ENCODE measurements at regions not wholly inside any gene's neighbourhood (a gene's known extent, or its start where the extent isn't known, plus 50 kb on each side); places are given as distances from the start of the nearest gene placed in this dataset.

- Histone ChIP-seq H3K36me3 (no peaks in the 10 kb centered on the region), H3K4me3 (no peak overlapping the region), H3K9me3 (peaks cover 0 to 6% (median 2%) of the 10 kb centered on the region in 8 donors), H3K27ac (no peak overlapping the region), H3K27me3 (replicated peaks in 1 of 7) (no peaks in the 10 kb centered on the region), H3K4me1 (no peaks in the 10 kb centered on the region)
- no peak for DNase-seq
- intact Hi-C loops (cut with DNase I; ENCODE audit: low total_unique reads) = no loop called here
- WGBS, 5 donors = 71 to 89% (median 78%) methylated on average over 4 of the region's 4 CpGs
- TF ChIP-seq POLR2AphosphoS5 (IDR thresholded peaks at IDR 0.05) (no peak), POLR2A (IDR thresholded peaks at IDR 0.05) (no peak), CTCF (IDR thresholded peaks at IDR 0.05 in 8 of 11, conservative IDR thresholded peaks at IDR 0.05 in 3 of 11) (no peak)
Observed at GRCh38 chr6:23370051-23370450, 756.0 kb upstream of the NRSN1 start.

- no peaks in the 10 kb centered on the region for H3K27me3 ChIP-seq (replicated peaks in 1 of 7)
- peaks cover 0 to 4% (median 0%) of the 10 kb centered on the region in 8 donors for H3K9me3 ChIP-seq
- no peak for DNase-seq
- H3K4me3 ChIP-seq = no peak overlapping the region
- intact Hi-C loops (cut with DNase I; ENCODE audit: low total_unique reads) = no loop called here
- no peak overlapping the region for H3K27ac ChIP-seq
- no peaks in the 10 kb centered on the region for H3K36me3 ChIP-seq
- no peaks in the 10 kb centered on the region for H3K4me1 ChIP-seq
- WGBS, 5 donors = 67 to 75% (median 74%) methylated on average over 4 of the region's 4 CpGs
- TF ChIP-seq POLR2AphosphoS5 (IDR thresholded peaks at IDR 0.05) = no peak
- TF ChIP-seq POLR2A (IDR thresholded peaks at IDR 0.05) = no peak
- no peak for TF ChIP-seq CTCF (IDR thresholded peaks at IDR 0.05 in 8 of 11, conservative IDR thresholded peaks at IDR 0.05 in 3 of 11)
Observed at GRCh38 chr6:23371132-23371915, 754.7 kb upstream of the NRSN1 start.

GRCh38 chr6:23377830-23378229 is 748.2 kb upstream of the NRSN1 start:
- TF ChIP-seq CTCF (IDR thresholded peaks at IDR 0.05 in 8 of 11, conservative IDR thresholded peaks at IDR 0.05 in 3 of 11) = no peak
- no peak for TF ChIP-seq POLR2A (IDR thresholded peaks at IDR 0.05)
- TF ChIP-seq POLR2AphosphoS5 (IDR thresholded peaks at IDR 0.05) = no peak

GRCh38 chr6:23380465-23380864 is 745.5 kb upstream of the NRSN1 start:
- intact Hi-C loops (cut with DNase I; ENCODE audit: low total_unique reads) = no loop called here
- 78 to 93% (median 85%) methylated on average over 3 of the region's 3 CpGs for WGBS, 5 donors
- H3K36me3 ChIP-seq = no peaks in the 10 kb centered on the region

More at GRCh38 chr6:23377830-23378229, 748.2 kb upstream of the NRSN1 start:
- Histone ChIP-seq H3K27me3 (replicated peaks in 1 of 7) (no peaks in the 10 kb centered on the region), H3K9me3 (peaks cover 0 to 6% (median 0%) of the 10 kb centered on the region in 8 donors), H3K27ac (no peak overlapping the region), H3K36me3 (no peaks in the 10 kb centered on the region), H3K4me3 (no peak overlapping the region), H3K4me1 (no peaks in the 10 kb centered on the region)
- DNase-seq = no peak
- intact Hi-C loops (cut with DNase I; ENCODE audit: low total_unique reads) = no loop called here

More at GRCh38 chr6:23380465-23380864, 745.5 kb upstream of the NRSN1 start:
- DNase-seq = no peak
- no peak for TF ChIP-seq POLR2AphosphoS5 (IDR thresholded peaks at IDR 0.05)
- no peak for TF ChIP-seq CTCF (IDR thresholded peaks at IDR 0.05 in 8 of 11, conservative IDR thresholded peaks at IDR 0.05 in 3 of 11)
- no peak for TF ChIP-seq POLR2A (IDR thresholded peaks at IDR 0.05)
- no peaks in the 10 kb centered on the region for H3K4me1 ChIP-seq
- peaks cover 0 to 6% (median 0%) of the 10 kb centered on the region in 8 donors for H3K9me3 ChIP-seq
- H3K4me3 ChIP-seq = no peak overlapping the region
- no peak overlapping the region for H3K27ac ChIP-seq
- no peaks in the 10 kb centered on the region for H3K27me3 ChIP-seq (replicated peaks in 1 of 7)
